ENCODE measurements at regions not wholly inside any gene's neighbourhood (a gene's known extent, or its start where the extent isn't known, plus 50 kb on each side); places are given as distances from the start of the nearest gene placed in this dataset.

DNA sequence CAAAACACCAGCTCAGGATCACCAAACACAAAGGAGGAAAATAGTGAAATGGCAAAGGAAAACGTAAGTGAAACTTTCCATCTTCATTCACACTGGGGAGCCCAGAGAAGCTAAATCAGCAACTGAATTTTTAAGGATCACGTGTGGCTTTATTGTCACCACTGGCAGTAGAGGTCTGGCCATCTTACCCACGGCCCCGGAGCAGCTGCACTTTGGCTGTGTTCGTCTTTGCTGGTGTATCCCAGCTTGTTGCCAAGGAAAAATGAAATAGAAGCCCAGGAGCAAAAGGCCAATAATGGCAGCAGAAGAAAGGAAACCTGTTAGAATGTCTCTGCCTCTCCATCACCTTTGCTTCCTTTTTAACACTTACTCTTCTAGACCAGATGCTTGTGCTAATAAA, 274.7 kb downstream of the FOXO1 start:
- intact Hi-C loops (cut with DNase I, micrococcal nuclease): loop anchor here in 1 of 2 experiments (5.0 kb wide), 1 partner anchor 86 kb away; no protein-coding TSS in a partner anchor
- POLR2A ChIA-PET: interaction anchor here (1.0 kb wide), 1 partner anchor 31 kb away, joined by 3 read pairs; no protein-coding TSS in a partner anchor
- peaks cover 39% of the 10 kb centered on the region for H3K4me1 Mint-ChIP-seq (ENCODE audit: low read depth)
- no peak overlapping the region for H3K4me3 ChIP-seq (ENCODE audit: low read length)
- H3K36me3 Mint-ChIP-seq (ENCODE audit: low read depth): no peaks in the 10 kb centered on the region
- DNase-seq: no peak
- TF ChIP-seq CTCF (IDR thresholded peaks at IDR 0.05): no peak
- no peak overlapping the region for H3K27ac Mint-ChIP-seq
- no peaks in the 10 kb centered on the region for H3K27me3 Mint-ChIP-seq
- no peak overlapping the region for H3K27ac ChIP-seq (ENCODE audit: low read depth in 1 of 2, low read length in 2 of 2)
- no peaks in the 10 kb centered on the region for H3K9me3 ChIP-seq (ENCODE audit: control insufficient read depth in 1 of 2, insufficient read depth in 1 of 2, low read length in 2 of 2)
- no peak overlapping the region for H3K4me3 Mint-ChIP-seq
- no peaks in the 10 kb centered on the region for H3K36me3 ChIP-seq (ENCODE audit: insufficient read depth, low read length)
- no peaks in the 10 kb centered on the region for H3K27me3 ChIP-seq (ENCODE audit: control insufficient read depth in 1 of 2, insufficient read depth in 2 of 2, low read length in 2 of 2)
- H3K9me3 Mint-ChIP-seq: peaks cover 3% of the 10 kb centered on the region
- no peak for ATAC-seq (ENCODE audit: poor library complexity)
- CTCF ChIA-PET: no interaction called here
- H3K4me1 ChIP-seq (ENCODE audit: insufficient read depth, low read length): peaks cover 31% of the 10 kb centered on the region

DNA sequence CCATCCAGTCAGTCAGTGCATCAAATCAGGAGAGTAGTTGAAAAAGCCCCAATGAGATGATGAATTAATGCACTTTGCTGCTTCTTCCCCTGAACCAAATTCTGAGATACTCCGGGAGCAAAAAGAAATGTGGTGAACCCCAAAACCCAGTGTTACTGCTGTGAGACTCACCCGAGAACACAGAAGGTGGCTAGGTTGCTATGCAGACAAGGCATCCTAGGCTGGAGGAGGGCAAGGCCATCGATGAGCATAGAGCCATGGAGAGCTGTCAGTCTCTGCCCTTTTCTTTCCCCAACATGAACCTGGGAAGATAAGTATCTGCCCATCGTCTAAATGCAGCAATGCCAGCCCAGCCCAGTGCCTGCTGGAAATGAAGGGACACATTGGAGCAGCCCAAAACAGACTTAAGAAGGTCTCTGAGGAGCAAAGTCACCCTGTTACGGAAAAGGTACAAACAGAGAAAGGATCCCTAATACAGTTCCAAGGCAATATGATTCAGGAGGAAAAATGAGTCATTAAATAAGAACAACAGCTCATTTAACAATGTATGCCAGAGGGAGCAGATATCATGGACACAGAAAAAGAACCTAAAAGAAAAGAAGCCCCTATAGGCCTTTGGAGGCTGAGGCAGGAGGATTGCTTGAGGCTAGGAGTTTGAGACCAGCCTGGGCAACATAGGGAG, 272.0 kb downstream of the FOXO1 start:
- H3K4me3 Mint-ChIP-seq: no peak overlapping the region
- DNase-seq (peak in 1 of 14 experiments; percentile 42), ATAC-seq (ENCODE audit: poor library complexity) (no peak)
- H3K27ac ChIP-seq (ENCODE audit: low read depth in 1 of 2, low read length in 2 of 2): no peak overlapping the region
- no peaks in the 10 kb centered on the region for H3K36me3 ChIP-seq (ENCODE audit: insufficient read depth, low read length)
- intact Hi-C loops (cut with DNase I, micrococcal nuclease): loop anchor here in 1 of 2 experiments (5.0 kb wide), 1 partner anchor 83 kb away; no protein-coding TSS in a partner anchor
- POLR2A ChIA-PET: no interaction called here
- TF ChIP-seq CTCF (IDR thresholded peaks at IDR 0.05): no peak
- H3K27me3 ChIP-seq (ENCODE audit: control insufficient read depth in 1 of 2, insufficient read depth in 2 of 2, low read length in 2 of 2): no peaks in the 10 kb centered on the region
- H3K4me1 Mint-ChIP-seq (ENCODE audit: low read depth): peaks cover 15% of the 10 kb centered on the region
- H3K4me1 ChIP-seq (ENCODE audit: insufficient read depth, low read length): peaks cover 9% of the 10 kb centered on the region
- no peak overlapping the region for H3K27ac Mint-ChIP-seq
- no peaks in the 10 kb centered on the region for H3K27me3 Mint-ChIP-seq
- no peak overlapping the region for H3K4me3 ChIP-seq (ENCODE audit: low read length)
- no peaks in the 10 kb centered on the region for H3K9me3 ChIP-seq (ENCODE audit: control insufficient read depth in 1 of 2, insufficient read depth in 1 of 2, low read length in 2 of 2)
- H3K9me3 Mint-ChIP-seq: peaks cover 3% of the 10 kb centered on the region
- H3K36me3 Mint-ChIP-seq (ENCODE audit: low read depth): no peaks in the 10 kb centered on the region
- CTCF ChIA-PET: no interaction called here

DNA sequence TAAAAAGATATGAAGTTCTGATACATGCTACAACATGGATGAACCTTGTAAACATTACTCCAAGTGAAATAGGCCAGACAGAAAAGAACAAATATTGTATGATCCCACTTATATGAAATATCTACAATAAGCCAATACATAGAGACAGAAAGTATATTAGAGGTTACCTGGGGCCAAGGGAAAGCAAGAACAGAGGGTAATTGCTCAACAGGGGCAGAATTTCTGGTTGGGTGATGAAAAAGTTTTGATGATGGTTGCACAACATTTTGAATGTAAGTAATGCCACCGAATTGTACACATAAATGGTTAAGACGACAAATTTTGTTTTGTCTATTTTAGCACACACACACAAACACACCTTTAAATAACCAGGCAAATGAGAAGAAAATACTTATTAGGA, 268.4 kb downstream of the FOXO1 start:
- Histone ChIP-seq H3K36me3 (ENCODE audit: insufficient read depth, low read length) (no peaks in the 10 kb centered on the region), H3K27me3 (ENCODE audit: control insufficient read depth in 1 of 2, insufficient read depth in 2 of 2, low read length in 2 of 2) (no peaks in the 10 kb centered on the region), H3K27ac (ENCODE audit: low read depth in 1 of 2, low read length in 2 of 2) (no peak overlapping the region), H3K4me3 (ENCODE audit: low read length) (no peak overlapping the region), H3K4me1 (ENCODE audit: insufficient read depth, low read length) (peaks cover 8% of the 10 kb centered on the region), H3K9me3 (ENCODE audit: control insufficient read depth in 1 of 2, insufficient read depth in 1 of 2, low read length in 2 of 2) (no peaks in the 10 kb centered on the region)
- Mint-ChIP-seq H3K9me3 (peaks cover 3% of the 10 kb centered on the region), H3K27me3 (no peaks in the 10 kb centered on the region), H3K27ac (no peak overlapping the region), H3K4me3 (no peak overlapping the region), H3K36me3 (ENCODE audit: low read depth) (no peaks in the 10 kb centered on the region), H3K4me1 (ENCODE audit: low read depth) (peaks cover 24% of the 10 kb centered on the region)
- no peak for DNase-seq
- no peak for ATAC-seq (ENCODE audit: poor library complexity)
- TF ChIP-seq CTCF (IDR thresholded peaks at IDR 0.05): no peak
- ChIA-PET CTCF (interaction anchor here (0.5 kb wide), 1 partner anchor 71 kb away, joined by 3 read pairs; no protein-coding TSS in a partner anchor), POLR2A (no interaction called here)
- intact Hi-C loops (cut with DNase I, micrococcal nuclease): no loop called here
